ENCODE measurements at regions not wholly inside any gene's neighbourhood (a gene's known extent, or its start where the extent isn't known, plus 50 kb on each side); places are given as distances from the start of the nearest gene placed in this dataset.

DNA sequence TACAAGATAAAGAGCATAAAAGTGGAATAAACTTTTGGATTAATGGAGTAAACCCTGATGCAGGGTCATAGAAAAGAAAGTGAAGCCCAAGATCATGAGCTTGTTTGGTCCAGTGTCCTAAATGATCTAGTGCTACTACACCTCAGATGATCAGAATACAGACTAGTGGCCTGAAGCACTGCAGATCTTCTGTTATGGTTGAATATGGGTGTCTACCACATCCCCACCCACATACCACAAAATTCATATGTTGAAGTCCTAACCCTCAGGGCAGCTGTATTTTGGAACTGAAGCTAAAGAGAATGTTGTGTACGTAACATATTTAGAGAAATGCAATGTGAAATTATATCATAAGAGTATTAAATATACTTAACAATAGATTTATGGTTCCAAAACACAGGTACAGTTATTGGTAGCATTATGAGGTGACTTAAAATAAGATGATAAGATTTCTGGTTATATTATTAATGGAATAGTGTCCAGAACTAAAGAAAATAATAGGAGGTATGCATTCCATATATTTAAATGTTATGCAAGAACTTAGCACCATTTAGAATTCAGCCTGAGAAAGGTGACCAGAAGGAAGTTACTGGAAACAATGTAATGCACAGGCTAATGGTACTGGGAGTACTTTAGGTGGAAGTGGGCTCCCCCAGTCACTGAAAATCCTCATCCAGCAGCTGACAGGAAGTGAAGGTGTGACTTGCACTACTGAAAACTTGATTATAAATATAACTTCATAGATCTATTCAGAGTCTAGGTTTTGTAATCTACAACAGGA lies 1155.1 kb downstream of the TAF11L14 start:
- Histone ChIP-seq H3K27ac (ENCODE audit: low read depth in 1 of 2, low read length in 2 of 2) (no peak overlapping the region), H3K79me2 (ENCODE audit: insufficient read depth, low read length) (no peaks in the 10 kb centered on the region), H3K27me3 (ENCODE audit: control insufficient read depth in 2 of 2, insufficient read depth in 2 of 2, low read length in 2 of 2) (no peaks in the 10 kb centered on the region), H3K9ac (ENCODE audit: insufficient read depth, low read length, poor library complexity, severe bottlenecking) (no peak overlapping the region), H4K20me1 (ENCODE audit: insufficient read depth, low read length) (no peaks in the 10 kb centered on the region), H3K9me3 (replicated peaks in 1 of 2; ENCODE audit: control insufficient read depth in 1 of 2, insufficient read depth in 1 of 2, low read length in 2 of 2) (peaks cover 10 to 14% of the 10 kb centered on the region in 2 donors), H3K4me2 (replicated peaks; ENCODE audit: extremely low read depth, low read length, poor library complexity, severe bottlenecking) (no peak overlapping the region), H3K4me3 (replicated peaks in 1 of 3; ENCODE audit: low read depth in 2 of 3, low read length in 3 of 3) (no peak overlapping the region), H3K36me3 (replicated peaks in 1 of 2; ENCODE audit: control insufficient read depth in 1 of 2, insufficient read depth in 2 of 2, low read length in 2 of 2) (no peaks in the 10 kb centered on the region), H3K4me1 (ENCODE audit: control insufficient read depth in 1 of 2, insufficient read depth in 2 of 2, low read length in 2 of 2) (no peaks in the 10 kb centered on the region), H2AFZ (ENCODE audit: insufficient read depth, low read depth, low read length, poor library complexity, severe bottlenecking) (no peak overlapping the region)
- Mint-ChIP-seq H3K27me3 (ENCODE audit: low read depth in 3 of 3) (no peaks in the 10 kb centered on the region), H3K4me3 (no peak overlapping the region), H3K9me3 (peaks cover 4 to 12% (median 6%) of the 10 kb centered on the region in 7 donors), H3K36me3 (no peaks in the 10 kb centered on the region), H3K27ac (no peak overlapping the region), H3K4me1 (no peaks in the 10 kb centered on the region)
- intact Hi-C loops (cut with micrococcal nuclease) = no loop called here
- TF ChIP-seq, protein P1, sequence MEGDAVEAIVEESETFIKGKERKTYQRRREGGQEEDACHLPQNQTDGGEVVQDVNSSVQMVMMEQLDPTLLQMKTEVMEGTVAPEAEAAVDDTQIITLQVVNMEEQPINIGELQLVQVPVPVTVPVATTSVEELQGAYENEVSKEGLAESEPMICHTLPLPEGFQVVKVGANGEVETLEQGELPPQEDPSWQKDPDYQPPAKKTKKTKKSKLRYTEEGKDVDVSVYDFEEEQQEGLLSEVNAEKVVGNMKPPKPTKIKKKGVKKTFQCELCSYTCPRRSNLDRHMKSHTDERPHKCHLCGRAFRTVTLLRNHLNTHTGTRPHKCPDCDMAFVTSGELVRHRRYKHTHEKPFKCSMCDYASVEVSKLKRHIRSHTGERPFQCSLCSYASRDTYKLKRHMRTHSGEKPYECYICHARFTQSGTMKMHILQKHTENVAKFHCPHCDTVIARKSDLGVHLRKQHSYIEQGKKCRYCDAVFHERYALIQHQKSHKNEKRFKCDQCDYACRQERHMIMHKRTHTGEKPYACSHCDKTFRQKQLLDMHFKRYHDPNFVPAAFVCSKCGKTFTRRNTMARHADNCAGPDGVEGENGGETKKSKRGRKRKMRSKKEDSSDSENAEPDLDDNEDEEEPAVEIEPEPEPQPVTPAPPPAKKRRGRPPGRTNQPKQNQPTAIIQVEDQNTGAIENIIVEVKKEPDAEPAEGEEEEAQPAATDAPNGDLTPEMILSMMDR (IDR thresholded peaks at IDR 0.05) = no peak
- WGBS (ENCODE audit: insufficient coverage) = no CpG with 5 or more reads among the region's 1 CpG
- no peak for DNase-seq

GRCh38 chr5:18792145-18792544 lies 1157.9 kb downstream of the TAF11L14 start:
- H3K4me1 Mint-ChIP-seq = no peaks in the 10 kb centered on the region
- H3K4me1 ChIP-seq (ENCODE audit: control insufficient read depth in 1 of 2, insufficient read depth in 2 of 2, low read length in 2 of 2) = no peaks in the 10 kb centered on the region
- no peak overlapping the region for H3K27ac Mint-ChIP-seq
- WGBS (ENCODE audit: insufficient coverage) = 92% methylated on average over 6 of the region's 6 CpGs
- peaks cover 10 to 14% of the 10 kb centered on the region in 2 donors for H3K9me3 ChIP-seq (replicated peaks in 1 of 2; ENCODE audit: control insufficient read depth in 1 of 2, insufficient read depth in 1 of 2, low read length in 2 of 2)
- intact Hi-C loops (cut with micrococcal nuclease) = no loop called here
- no peak overlapping the region for H3K4me3 ChIP-seq (replicated peaks in 1 of 3; ENCODE audit: low read depth in 2 of 3, low read length in 3 of 3)
- H3K27me3 Mint-ChIP-seq (ENCODE audit: low read depth in 3 of 3) = no peaks in the 10 kb centered on the region
- no peak overlapping the region for H3K4me3 Mint-ChIP-seq
- H3K36me3 Mint-ChIP-seq = no peaks in the 10 kb centered on the region
- no peaks in the 10 kb centered on the region for H4K20me1 ChIP-seq (ENCODE audit: insufficient read depth, low read length)
- peaks cover 4 to 12% (median 6%) of the 10 kb centered on the region in 7 donors for H3K9me3 Mint-ChIP-seq
- H3K4me2 ChIP-seq (replicated peaks; ENCODE audit: extremely low read depth, low read length, poor library complexity, severe bottlenecking) = no peak overlapping the region
- H3K27me3 ChIP-seq (ENCODE audit: control insufficient read depth in 2 of 2, insufficient read depth in 2 of 2, low read length in 2 of 2) = no peaks in the 10 kb centered on the region
- H3K36me3 ChIP-seq (replicated peaks in 1 of 2; ENCODE audit: control insufficient read depth in 1 of 2, insufficient read depth in 2 of 2, low read length in 2 of 2) = no peaks in the 10 kb centered on the region
- H2AFZ ChIP-seq (ENCODE audit: insufficient read depth, low read depth, low read length, poor library complexity, severe bottlenecking) = no peak overlapping the region
- H3K27ac ChIP-seq (ENCODE audit: low read depth in 1 of 2, low read length in 2 of 2) = no peak overlapping the region
- H3K9ac ChIP-seq (ENCODE audit: insufficient read depth, low read length, poor library complexity, severe bottlenecking) = no peak overlapping the region
- TF ChIP-seq, protein P1 (IDR thresholded peaks at IDR 0.05) = no peak
- no peak for DNase-seq
- H3K79me2 ChIP-seq (ENCODE audit: insufficient read depth, low read length) = no peaks in the 10 kb centered on the region

Data from CD14-positive monocyte (primary cell).